Subcutaneous abdominal adipose tissue (tissue), 5 donors: ENCODE measurements at regions not wholly inside any gene's neighbourhood (a gene's known extent, or its start where the extent isn't known, plus 50 kb on each side); places are given as distances from the start of the nearest gene placed in this dataset.

Experiments used
- H3K27ac ChIP-seq: one replicate; pipeline ENCODE4 v1.7.0; 2013; ENCODE audit warnings: low read depth, mild to moderate bottlenecking, inconsistent platforms, low read length, moderate library complexity
- H3K27me3 ChIP-seq, 5 donors: one replicate each; pipeline ENCODE4 v1.7.0; 2013; ENCODE audit warnings: low read length in 5 of 5, inconsistent platforms in 1 of 5; ENCODE audit not compliant: control insufficient read depth in 5 of 5, insufficient read depth in 4 of 5
- H3K36me3 ChIP-seq, 5 donors: one replicate each; pipeline ENCODE4 v1.7.0; 2013; ENCODE audit warnings: low read length in 5 of 5; ENCODE audit not compliant: control insufficient read depth in 5 of 5, insufficient read depth in 5 of 5
- H3K4me1 ChIP-seq, 5 donors: one replicate each; pipeline ENCODE4 v1.7.0; 2013; ENCODE audit warnings: low read length in 5 of 5, mild to moderate bottlenecking in 3 of 5, moderate library complexity in 1 of 5; ENCODE audit not compliant: control insufficient read depth in 5 of 5, insufficient read depth in 5 of 5
- H3K4me3 ChIP-seq, 5 donors: one replicate each; pipeline ENCODE4 v1.7.0; 2013; ENCODE audit warnings: low read length in 5 of 5, low read depth in 1 of 5
- H3K9ac ChIP-seq, 5 donors: one replicate each; pipeline ENCODE4 v1.7.0; 2013; ENCODE audit warnings: low read length in 5 of 5, mild to moderate bottlenecking in 4 of 5, moderate library complexity in 3 of 5
- H3K9me3 ChIP-seq, 5 donors: one replicate each; pipeline ENCODE4 v1.7.0; 2013; ENCODE audit warnings: low read length in 5 of 5; ENCODE audit not compliant: control insufficient read depth in 5 of 5
- donor health status: healthy.
- donor health status: healthy.
- donor health status: healthy.
- donor health status: healthy.
- donor health status: healthy.

- Histone ChIP-seq H3K27me3 (no peaks in the 10 kb centered on the region), H3K9me3 (peaks cover 0 to 2% (median 0%) of the 10 kb centered on the region in 5 donors), H3K9ac (no peak overlapping the region), H3K36me3 (no peaks in the 10 kb centered on the region), H3K27ac (no peak overlapping the region), H3K4me1 (no peaks in the 10 kb centered on the region), H3K4me3 (no peak overlapping the region)
Measured at GRCh38 chr5:31079668-31080067, 113.8 kb upstream of the CDH6 start.

DNA sequence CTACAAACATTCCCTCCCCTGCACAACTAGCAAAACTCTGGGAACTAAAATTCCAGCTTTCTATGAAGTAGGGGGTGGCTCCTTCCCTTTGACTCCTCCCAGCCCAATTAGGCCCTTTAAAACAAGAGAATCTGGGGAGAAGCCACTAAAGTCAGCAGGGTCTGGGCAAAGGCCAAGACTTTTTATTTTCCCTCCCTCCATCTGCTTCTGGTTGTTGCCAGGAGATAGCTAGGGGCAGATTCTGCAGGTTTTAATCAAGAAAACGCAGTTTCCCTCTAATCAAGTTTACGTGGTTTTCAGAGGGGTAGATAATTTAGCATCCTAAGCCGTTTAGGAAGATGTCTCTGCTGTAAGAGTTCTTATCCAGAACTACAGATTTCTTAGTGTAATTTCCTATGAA, 114.5 kb upstream of the CDH6 start:
- H3K9me3 ChIP-seq, result peaks cover 0 to 3% (median 0%) of the 10 kb centered on the region in 5 donors
- no peak overlapping the region for H3K9ac ChIP-seq
- H3K4me3 ChIP-seq, result no peak overlapping the region
- no peak overlapping the region for H3K27ac ChIP-seq
- no peaks in the 10 kb centered on the region for H3K4me1 ChIP-seq
- no peaks in the 10 kb centered on the region for H3K36me3 ChIP-seq
- no peaks in the 10 kb centered on the region for H3K27me3 ChIP-seq

- Histone ChIP-seq H3K4me3 (no peak overlapping the region), H3K9ac (no peak overlapping the region), H3K9me3 (peaks cover 0 to 5% (median 0%) of the 10 kb centered on the region in 5 donors), H3K4me1 (no peaks in the 10 kb centered on the region), H3K36me3 (no peaks in the 10 kb centered on the region), H3K27ac (no peak overlapping the region), H3K27me3 (no peaks in the 10 kb centered on the region)
Measured at GRCh38 chr5:31075981-31076380, 117.5 kb upstream of the CDH6 start.

DNA sequence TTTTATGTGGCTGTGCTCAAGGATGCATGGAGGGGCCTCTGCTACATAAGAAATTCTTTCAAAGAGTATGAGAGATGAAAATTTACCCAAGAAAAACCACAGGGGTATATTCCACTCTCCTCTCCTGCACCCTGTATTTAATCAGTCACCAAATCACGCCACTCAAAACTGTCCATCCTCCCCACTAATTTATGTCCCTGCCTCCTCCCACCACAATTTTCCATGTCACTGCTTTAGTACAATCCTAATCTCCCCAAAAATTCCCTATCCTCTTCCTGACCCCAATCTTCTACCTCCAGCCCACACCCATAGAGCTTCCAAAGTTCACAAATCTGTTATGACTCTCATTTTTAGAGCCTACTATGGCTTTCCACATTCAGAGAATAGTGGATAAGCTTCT, 125.2 kb upstream of the CDH6 start:
- Histone ChIP-seq H3K27me3 (no peaks in the 10 kb centered on the region), H3K27ac (no peak overlapping the region), H3K9ac (no peak overlapping the region), H3K4me1 (peaks cover 0 to 13% (median 6%) of the 10 kb centered on the region in 5 donors), H3K4me3 (no peak overlapping the region), H3K36me3 (no peaks in the 10 kb centered on the region), H3K9me3 (no peaks in the 10 kb centered on the region)

DNA sequence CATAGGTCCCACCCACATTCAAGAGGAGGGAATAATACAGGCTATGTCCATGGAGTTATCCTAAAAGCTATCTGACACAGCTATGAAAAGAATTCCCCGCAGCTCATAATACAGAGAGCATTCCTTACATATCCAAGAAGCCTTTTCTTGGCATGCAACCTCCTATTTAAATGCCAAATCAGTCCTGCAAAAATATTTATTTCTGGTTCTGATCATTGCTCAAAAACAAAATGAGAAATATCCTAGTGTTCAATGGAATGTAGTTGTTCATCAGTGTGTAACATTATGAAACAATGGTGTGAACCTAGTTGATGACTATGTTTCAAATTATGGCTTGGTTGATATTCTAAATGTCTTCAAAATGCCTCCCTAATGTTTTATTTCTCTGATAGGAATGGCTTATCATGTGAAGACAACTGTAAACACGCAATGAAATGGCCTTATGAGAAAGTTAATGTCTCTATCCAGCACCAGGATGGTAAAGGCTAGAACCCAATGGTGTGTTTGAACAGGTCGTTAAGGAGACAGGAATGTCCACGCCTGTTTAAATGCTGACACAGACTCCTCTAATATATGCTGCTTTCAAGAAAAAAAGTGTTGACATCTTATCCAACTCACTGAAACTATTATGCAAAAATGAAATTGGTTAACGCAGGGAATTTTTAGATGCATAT, 126.7 kb upstream of the CDH6 start:
- Histone ChIP-seq H3K27ac (no peak overlapping the region), H3K4me1 (peaks cover 0 to 13% (median 6%) of the 10 kb centered on the region in 5 donors), H3K36me3 (no peaks in the 10 kb centered on the region), H3K9me3 (no peaks in the 10 kb centered on the region), H3K4me3 (no peak overlapping the region), H3K27me3 (no peaks in the 10 kb centered on the region), H3K9ac (no peak overlapping the region)

GRCh38 chr5:31064215-31064614, 129.3 kb upstream of the CDH6 start:
- Histone ChIP-seq H3K4me1 (peaks cover 0 to 28% (median 18%) of the 10 kb centered on the region in 5 donors), H3K4me3 (no peak overlapping the region), H3K36me3 (no peaks in the 10 kb centered on the region), H3K27ac (no peak overlapping the region), H3K9me3 (no peaks in the 10 kb centered on the region), H3K27me3 (no peaks in the 10 kb centered on the region), H3K9ac (no peak overlapping the region)

- Histone ChIP-seq H3K36me3 (no peaks in the 10 kb centered on the region), H3K27ac (no peak overlapping the region), H3K9me3 (no peaks in the 10 kb centered on the region), H3K4me1 (peaks cover 0 to 28% (median 18%) of the 10 kb centered on the region in 5 donors), H3K4me3 (no peak overlapping the region), H3K9ac (no peak overlapping the region), H3K27me3 (no peaks in the 10 kb centered on the region)
Measured at GRCh38 chr5:31062902-31063580, 130.4 kb upstream of the CDH6 start.

DNA sequence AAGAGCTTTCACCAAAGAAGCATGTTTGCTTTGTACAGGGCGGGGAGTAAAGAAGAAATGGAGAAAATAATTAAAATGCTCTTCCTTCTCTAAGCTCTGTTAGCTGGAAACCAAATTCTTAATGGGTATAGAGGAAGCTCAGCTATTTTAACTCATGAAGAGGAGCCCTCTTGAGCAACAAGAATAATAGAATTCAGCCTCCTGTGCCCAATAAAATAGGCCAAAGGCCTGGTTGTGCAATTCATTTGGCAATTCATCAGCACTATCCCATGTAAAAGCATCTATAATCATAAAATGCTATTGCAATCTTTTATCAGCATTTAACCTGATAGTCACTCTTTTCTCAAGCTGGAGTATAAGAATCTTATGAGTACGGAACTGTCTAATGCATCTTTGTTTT, 133.6 kb upstream of the CDH6 start:
- H3K4me1 ChIP-seq, result peaks cover 0 to 15% (median 12%) of the 10 kb centered on the region in 5 donors
- H3K27me3 ChIP-seq, result no peaks in the 10 kb centered on the region
- no peaks in the 10 kb centered on the region for H3K36me3 ChIP-seq
- H3K27ac ChIP-seq, result no peak overlapping the region
- no peak overlapping the region for H3K9ac ChIP-seq
- H3K4me3 ChIP-seq, result no peak overlapping the region
- H3K9me3 ChIP-seq, result no peaks in the 10 kb centered on the region

GRCh38 chr5:31054453-31054852, 139.0 kb upstream of the CDH6 start:
- Histone ChIP-seq H3K36me3 (no peaks in the 10 kb centered on the region), H3K4me3 (no peak overlapping the region), H3K4me1 (peaks cover 0 to 16% (median 1%) of the 10 kb centered on the region in 5 donors), H3K9me3 (no peaks in the 10 kb centered on the region), H3K27me3 (no peaks in the 10 kb centered on the region), H3K27ac (no peak overlapping the region), H3K9ac (no peak overlapping the region)

DNA sequence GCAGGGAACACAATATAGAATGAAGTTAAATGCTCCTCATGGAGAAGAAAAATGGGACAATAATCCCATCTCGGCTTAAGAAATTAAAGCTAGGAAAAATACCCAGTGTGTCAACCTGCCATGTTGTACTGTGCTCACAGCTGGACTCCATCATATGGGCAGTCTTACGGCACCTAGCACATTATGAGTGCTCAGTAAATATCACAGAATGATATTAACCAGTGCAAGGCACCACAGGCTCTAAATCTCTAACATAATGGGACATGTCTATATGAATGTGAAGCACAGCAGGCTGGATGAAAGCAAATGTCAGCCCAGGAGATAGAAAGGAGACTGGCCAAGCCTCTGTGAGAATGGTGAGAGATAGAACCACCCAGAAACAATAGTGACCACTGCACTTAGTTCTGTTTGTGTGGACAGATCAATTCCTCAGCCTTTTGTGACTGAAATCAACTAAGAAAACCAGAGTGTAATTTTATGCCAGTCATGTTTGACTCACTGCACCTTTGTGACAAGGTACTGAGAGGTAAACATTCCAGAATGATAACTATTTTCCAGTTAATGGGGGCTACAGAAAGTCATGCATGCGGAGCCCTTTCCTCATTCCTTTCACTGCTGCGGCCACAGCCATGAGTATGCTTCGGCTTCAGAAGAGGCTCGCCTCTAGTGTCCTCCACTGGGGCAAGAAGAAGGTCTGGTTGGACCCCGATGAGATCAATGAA, 140.4 kb upstream of the CDH6 start:
- Histone ChIP-seq H3K9ac (no peak overlapping the region), H3K36me3 (no peaks in the 10 kb centered on the region), H3K9me3 (no peaks in the 10 kb centered on the region), H3K4me3 (no peak overlapping the region), H3K27ac (no peak overlapping the region), H3K27me3 (no peaks in the 10 kb centered on the region), H3K4me1 (peaks cover 0 to 24% (median 8%) of the 10 kb centered on the region in 5 donors)
